HG03025 (cell line): ENCODE measurements at regions not wholly inside any gene's neighbourhood (a gene's known extent, or its start where the extent isn't known, plus 50 kb on each side); places are given as distances from the start of the nearest gene placed in this dataset.

Experiments used
- ATAC-seq: cut with Tn5 transposase; IDR thresholded peaks from one replicate; pipeline ENCODE4 v1.9.1; 2021; ENCODE audit warnings: mild to moderate bottlenecking, moderate library complexity; ENCODE audit not compliant: unreplicated experiment, low FRiP score

DNA sequence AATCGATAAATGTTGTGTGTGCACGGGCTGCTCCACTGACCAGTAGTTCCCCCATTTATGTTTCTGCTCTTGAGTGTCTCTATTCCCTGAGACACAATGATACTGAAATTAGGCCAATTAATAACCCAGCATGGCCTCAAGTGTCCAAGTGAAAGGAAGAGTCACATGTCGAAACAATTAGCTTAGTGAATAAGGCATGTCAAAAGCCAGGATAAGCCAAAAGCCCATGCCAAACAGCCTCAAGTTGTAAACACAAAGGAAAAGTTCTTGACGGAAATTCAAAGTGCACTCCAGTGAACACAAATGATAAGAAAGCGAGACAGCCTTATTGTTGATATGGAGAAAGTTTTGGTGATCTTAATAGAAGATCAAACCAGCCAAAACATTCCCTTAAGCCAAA lies 167.1 kb upstream of the C1QTNF7 start:
- no peak for ATAC-seq

DNA sequence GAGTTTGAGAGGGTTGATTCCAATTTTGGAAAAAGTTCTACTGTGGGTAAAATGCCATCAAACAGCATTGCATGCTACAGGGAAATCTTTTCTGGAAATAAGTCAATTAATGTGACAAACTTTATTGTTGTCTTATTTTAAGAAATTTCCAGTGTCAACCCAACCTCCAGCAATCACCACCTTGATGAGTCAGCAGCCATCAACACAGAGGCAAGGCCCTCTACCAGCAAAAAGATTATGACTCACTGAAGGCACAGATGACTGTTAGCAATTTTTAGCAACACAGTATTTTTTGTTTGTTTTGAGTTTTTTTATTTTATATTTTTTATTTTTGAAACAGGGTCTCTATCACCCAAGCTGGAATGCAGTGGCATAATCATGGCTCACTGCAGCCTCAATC lies 165.4 kb upstream of the C1QTNF7 start:
- ATAC-seq: no peak

DNA sequence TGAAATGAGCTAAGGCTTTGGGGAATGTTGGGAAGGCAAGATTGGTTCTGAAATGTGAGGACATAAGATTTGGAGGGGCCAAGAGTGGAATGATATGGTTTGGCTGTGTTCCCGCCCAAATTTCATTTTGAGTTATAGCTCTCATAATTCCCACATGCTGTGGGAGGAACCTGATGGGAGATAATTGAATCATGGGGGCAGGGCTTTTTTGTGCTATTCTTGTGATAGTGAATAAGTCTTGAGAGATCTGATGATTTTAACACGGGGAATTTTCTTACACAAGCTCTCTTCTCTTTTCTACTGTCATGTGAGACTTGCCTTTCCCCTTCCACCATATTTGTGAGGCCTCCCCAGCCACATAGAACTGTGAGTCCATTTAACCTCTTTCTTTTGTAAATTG lies 157.6 kb upstream of the C1QTNF7 start:
- no peak for ATAC-seq

DNA sequence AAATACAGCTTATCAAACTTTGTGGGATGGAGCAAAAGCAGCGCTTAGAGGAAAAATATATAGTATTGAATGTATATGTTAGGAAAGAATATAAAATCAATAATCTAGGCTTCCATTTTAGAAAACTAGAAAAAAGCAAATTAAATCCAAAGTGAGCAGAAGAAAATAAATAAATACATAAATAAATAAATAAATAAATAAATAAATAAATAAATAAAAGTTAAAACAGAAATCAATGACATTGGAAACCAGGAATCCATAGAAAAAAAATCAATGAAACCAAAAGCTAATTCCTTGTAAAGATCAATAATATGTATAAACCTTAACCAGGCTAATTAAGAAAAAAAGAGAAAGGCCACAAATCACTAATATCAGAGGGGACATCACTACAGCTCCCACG lies 141.8 kb upstream of the C1QTNF7 start:
- no peak for ATAC-seq

DNA sequence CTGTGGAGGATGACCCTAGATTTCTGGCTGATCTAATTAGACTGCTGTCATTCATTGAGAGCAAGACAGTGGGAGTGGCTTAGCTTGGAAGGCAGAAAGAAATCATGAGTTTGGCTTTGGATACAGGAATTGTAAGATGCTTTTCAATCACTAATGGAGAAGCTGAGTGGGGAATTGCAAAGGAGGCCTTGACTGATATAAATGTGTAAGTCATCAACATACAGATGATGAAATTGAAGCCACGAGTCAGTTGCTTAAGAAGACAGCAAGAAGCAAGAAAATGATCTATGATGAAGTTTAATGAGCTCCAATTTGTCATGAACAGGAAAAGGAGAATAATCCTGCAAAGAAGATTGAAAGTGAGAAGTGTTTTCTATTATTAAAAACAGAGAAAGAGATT lies 136.7 kb upstream of the C1QTNF7 start:
- ATAC-seq: no peak

DNA sequence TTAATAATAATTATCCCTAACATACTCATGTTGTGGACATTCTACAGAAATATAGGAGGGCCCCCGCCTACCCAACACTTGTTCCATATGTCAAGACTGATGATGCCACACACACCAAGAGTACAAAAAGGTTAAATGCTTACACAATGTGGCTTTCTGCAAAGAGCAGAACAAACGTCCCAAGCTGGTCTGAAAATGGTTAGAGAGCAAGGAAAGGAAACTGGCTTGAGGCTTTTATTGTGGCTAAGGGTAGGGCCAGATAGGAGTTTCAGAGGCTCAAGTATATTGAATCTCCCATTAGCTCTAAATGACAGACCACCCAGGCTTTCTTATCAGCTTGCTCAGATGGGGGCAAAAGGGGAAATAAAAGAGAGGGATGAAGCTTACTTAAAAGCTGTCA lies 134.1 kb upstream of the C1QTNF7 start:
- ATAC-seq: no peak

DNA sequence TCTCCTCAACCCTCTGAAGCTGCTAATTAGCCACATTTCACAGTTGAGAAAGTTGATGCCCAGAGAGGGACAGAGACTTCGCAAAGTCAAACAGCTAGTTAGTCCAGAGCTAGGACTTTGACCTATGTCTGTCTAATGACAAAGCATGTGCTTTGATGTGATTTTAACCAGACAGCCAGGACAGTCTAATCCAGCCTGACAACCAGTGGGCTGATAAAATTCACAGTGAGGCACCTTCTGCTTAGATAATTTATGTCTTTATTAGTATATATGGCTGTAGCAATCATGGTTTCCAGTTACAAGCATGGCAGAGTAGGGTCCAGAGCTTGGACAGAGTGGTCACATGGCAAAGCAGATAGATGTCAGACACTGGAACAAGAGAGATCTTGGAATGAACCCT lies 133.6 kb upstream of the C1QTNF7 start:
- no peak for ATAC-seq

DNA sequence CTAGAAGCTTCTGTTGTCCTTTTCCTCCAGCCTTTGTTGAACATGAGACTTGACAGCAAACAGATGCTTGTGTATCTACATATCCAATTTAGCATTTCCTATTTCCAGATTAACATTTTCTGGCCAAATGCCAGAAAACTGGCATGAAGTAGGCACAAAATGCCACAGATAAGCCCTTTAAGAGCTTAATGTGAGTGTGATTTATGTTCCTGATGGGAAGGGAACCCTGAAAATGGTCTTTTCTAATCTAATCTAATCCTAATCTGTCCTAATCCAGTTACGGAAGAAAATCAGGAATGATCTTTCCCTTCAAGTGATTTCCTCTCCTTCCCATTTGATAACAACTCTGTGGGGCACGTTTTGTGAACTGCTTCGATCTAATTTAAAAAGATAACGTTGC lies 133.0 kb upstream of the C1QTNF7 start:
- ATAC-seq: no peak

DNA sequence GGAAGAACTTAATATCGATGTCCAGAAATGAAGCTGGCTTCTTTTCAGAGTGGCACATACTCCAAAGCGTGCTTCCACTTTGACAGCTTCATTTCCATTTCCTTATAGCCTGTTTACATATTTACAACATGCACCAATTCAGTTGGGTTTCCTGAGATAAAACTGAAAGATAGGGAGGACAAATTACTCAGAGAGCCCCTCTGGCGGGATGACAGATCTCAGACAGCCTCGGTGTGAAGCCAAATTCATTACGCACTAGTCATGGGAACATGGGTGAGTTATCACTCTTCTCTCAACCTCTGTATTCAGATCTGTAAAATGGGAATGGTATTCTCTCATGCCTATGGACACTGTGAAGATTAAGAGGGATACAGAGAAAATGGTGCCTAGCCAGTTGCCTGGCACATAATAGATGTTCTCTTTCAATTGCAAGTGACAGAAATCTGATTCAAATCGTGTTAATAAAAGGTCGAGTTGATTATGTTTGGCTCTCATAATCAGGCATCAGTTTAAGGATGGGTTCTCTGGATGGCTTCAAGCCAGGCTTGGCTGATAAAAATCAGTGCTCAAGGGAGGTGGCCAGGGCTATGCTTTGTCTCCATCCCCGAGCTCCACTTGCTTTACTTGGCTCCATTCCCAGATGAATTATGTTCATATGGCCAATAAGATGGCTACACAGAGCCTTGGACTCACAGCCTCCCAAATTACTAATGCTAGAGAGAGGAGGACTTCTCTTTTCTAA lies 132.2 kb upstream of the C1QTNF7 start:
- no peak for ATAC-seq

DNA sequence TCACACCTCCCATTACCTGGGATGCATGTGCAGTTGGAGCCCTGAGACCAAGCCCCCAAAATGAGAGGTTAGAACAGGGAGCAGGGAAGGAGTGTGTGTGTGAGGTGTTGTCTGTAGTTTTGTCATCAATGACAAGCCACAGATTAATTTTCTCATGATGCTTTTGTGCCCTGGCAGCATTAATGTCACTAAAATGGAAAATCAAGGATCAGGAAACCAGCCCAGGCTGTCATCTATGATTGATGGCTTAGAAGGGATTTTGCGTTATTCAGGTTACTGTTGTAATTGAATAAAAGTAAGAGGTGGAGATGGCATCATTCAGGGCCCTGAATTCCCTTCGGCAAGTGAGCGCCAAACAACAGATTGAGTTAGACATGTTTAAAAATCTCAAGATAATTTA lies 130.5 kb upstream of the C1QTNF7 start:
- ATAC-seq: no peak

DNA sequence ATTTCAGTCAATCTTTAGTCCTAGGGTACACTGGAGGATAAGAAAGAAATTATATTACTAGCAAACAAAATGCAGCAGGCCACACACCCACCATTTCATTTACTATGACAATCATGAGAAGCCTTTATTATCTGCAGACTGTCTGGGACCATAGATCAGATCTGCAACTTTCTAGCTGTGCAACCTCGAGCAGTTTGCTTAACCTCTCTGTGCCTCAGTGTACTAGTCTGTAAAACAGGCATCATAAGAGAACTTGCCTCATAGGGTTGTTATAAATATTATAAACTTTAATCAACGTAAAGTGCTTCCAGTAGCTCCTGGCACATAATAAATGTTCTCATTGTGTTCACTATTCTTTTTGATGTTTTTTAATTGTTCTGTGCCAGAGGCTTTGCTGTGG lies 128.2 kb upstream of the C1QTNF7 start:
- ATAC-seq: no peak

DNA sequence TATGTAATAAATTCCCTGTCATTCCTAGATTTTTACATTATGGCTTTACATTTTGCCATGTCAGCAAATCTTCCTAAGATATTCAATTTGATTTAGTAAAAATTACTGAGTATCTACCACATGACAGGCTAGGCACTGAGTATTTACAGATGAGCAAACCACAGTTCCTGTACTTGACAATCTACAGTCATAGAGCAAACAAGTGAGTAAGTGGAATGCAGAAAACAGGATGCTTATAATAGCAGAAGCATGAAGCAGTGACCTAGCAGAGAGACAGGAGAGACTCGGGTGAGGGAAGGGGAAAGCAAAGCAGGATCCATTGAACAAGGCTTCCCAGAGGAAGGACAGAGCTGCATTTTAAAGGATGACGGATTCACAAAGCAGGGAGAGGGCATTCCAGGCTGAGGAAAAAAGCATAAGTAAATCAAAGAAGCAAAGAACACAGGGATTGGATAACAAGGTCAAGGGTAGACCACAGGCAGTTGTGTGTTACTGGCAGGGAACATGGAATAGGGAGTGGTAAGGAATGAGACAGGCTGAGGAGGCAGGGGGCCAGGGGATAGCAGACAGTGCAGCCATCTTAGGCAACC lies 124.7 kb upstream of the C1QTNF7 start:
- no peak for ATAC-seq

DNA sequence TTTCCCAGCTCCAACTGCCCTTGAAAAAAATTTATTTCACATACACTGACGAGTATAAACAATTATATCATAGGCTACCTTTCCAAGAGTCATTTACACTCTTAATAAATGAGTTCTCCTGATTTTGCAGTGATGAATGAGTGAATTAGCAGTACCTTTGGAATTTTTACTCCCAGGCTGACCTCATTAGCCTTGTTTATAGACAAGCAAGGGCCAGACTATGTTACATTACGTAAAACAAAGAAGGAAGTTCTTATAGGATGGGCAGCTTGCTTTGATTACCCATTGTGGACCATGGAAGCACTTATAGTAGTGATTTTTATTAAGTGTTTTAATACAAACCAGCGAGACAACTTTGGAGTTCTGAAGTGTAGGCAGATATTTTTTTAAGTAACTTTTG lies 112.9 kb upstream of the C1QTNF7 start:
- ATAC-seq: no peak

DNA sequence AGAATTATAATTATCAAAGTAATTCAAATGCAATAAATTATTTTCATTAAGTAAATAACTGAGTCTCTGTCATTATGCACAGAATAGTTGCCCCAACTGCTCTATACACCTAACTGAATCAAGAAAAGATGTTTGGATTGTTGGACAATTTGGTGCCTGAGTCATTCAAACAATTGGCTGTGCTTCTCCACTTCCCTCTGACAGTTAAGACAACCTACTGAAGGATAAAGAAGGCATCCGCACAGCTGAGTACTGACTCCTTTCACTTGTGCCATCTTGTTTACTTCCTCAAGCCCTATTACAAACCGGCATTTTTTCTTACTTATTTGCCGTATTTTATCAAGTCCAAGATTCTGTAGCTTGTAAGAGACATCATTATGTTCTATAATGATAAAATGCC lies 110.6 kb upstream of the C1QTNF7 start:
- no peak for ATAC-seq

DNA sequence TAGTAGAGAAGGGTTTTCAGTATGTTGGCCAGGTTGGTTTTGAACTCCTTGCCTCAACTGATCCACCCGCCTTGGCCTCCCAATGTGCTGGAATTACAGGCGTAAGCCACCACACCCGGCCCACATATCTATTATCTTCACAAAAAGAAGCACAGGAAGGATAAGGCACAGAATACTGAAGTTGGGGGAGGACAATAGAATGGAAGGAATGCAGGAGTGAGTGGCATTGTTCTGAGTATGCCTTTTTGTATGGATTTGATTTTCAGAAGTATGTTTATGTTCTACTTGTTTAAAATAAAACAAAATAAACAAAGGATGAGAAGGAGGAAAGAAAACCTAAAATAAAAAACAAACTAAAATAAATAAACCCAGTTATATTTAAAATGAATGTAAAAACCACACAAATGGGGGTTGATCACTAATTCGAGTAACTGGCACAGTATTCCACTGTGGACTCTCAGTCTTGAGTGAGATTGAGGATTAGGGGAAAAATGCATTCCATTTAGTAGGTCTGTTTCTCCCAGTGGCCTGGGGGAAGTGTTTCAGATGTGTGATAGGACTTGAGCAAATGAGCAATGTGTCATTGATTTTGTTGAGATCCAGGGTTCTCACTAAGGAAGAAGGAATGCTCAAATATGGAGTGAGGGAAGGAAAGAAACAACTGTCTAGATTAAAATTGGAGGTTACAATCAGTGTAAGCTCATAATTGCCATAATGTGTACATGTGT lies 109.0 kb upstream of the C1QTNF7 start:
- no peak for ATAC-seq

DNA sequence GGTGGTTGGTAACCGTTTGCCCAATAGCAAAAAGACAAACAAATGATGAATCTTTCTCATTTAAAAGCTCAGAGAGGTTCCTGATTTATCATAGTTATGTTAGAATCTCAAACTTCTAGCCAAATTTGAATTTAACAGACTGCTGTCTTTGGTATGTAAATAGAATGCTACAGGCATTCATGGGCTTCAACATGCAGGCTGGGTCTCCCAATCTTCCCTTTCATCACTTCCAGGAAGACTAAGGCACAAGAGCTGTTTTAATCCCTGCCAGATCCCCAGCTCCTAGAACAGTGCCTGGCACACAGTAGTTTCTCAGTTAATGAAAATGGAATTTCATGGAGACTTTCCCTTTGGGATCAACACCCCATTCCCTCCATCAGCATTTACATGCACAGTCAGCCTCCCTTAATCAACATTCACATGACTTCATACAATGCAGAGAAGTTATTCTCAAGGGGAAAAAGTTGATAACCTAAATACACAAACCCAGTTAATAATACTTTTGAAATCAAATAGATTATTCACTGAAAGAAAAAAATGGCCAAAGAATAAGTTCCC lies 107.6 kb upstream of the C1QTNF7 start:
- no peak for ATAC-seq

DNA sequence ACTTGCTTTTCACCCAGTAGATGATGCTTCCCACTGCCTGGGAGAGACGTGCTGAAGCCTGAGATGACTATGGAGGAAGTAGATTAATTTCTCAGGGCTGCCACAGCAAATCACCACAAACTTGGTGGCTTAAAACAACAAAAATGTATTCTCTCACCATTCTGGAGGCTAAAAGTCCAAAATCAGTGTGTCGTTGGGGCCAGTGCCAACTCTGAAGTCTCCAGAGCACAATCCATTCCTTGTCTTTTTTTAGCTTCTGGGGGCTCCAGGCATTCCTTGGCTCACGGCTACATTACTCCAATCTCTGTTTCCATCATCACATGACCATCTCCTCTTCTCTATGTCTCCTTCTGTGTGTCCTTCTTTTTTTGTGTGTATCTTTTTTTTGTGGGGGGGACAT lies 105.8 kb upstream of the C1QTNF7 start:
- no peak for ATAC-seq

DNA sequence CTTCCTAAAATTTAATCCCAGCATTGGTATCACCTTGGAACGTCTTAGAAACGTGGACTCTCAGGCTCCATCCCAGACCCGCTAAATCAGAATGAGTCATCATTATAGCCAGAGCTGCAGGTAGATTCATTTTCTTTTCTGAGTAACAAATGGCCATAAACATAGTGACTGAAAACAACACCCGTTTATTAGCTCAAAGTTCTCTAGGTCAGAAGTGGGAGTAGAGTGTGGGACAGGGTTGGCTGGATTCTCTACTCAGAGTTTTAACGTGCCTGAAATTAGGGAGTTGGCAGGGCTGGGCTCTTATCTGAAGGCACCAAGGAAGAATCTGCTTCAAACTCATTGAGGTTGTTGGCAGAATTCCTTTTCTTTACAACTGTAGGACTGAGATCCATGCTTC lies 101.8 kb upstream of the C1QTNF7 start:
- no peak for ATAC-seq

DNA sequence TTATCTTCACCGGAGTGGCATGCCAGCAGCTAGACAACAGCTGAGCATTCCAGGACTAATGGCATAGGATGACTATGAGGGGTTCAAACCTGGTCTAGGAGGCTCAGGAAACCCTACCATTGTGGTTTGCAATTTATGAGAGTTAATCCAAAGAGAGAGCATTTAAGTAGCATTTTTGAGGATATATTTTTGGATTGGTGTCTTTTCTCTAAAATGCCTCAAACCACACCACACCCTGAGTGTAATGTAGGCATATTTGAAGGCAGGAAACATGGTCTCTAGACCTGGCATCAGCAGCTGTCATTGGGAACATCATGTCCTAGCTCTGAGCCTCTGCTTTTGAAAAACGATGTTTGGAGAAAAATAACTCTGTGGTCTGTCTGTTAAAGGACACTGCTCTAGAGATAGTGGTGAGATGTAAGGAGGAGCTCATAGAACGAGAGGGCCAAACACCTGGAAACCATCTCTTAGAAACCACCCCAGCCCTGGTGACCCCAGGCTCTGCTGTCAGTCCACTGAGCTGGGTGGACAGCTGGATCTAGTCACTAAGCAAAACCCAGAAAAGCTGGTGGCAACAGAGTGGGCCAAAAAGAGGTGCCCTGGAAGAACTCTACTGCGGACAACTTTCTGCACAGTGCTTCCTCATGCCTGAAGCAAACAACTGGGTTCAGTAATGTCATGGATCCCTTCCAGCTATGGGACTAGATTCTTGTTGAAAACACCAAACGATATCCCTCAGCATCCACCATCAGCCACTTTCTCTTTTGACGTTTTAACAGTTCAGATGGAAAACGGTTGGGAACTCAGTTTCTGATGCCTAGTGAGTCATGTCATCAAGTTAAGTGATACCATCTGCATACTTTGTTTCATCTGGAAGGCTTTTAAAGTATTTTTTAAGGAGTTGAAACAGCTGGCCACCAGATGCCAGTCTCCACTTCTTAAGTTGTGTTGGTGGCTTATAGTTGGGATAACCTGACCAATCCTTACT lies 100.2 kb upstream of the C1QTNF7 start:
- ATAC-seq: no peak

DNA sequence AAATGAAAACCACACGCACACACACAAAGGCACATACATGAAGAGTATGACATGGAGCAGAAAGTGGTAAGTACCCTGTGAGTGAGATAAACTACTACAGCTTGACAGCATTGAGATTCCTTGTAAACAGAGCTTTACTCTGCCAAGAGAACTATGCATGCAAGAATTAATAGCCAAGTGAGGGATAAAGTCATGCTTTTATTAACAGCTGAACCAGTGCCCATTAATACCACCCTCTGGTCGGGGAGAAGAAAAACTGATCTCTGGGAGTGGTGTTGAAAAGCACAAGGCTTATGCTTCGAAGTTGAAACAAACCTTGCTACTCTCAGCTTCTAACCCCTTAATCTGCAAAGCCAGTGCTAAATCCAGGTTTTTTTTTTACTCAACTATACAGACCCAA lies 95.9 kb upstream of the C1QTNF7 start:
- ATAC-seq: no peak
